Middle frontal gyrus (tissue), 1 donor: ENCODE measurements at regions not wholly inside any gene's neighbourhood (a gene's known extent, or its start where the extent isn't known, plus 50 kb on each side); places are given as distances from the start of the nearest gene placed in this dataset.

Source experiments
- DNase-seq: peaks from one replicate; pipeline ENCODE4 v3.0.0-alpha.2; 2015; ENCODE audit warnings: low spot score; ENCODE audit errors: extremely low spot score

- DNase-seq: no peak
Measured at GRCh38 chr20:20993372-20993771, 112.8 kb downstream of the LINC00237 start.

GRCh38 chr20:20992686-20993360 lies 113.3 kb downstream of the LINC00237 start:
- no peak for DNase-seq

- no peak for DNase-seq
Measured at GRCh38 chr20:20992277-20992676, 113.9 kb downstream of the LINC00237 start.

GRCh38 chr20:20989081-20989480 lies 117.1 kb downstream of the LINC00237 start:
- no peak for DNase-seq

GRCh38 chr20:20979934-20980333 lies 126.2 kb downstream of the LINC00237 start:
- no peak for DNase-seq

- DNase-seq: no peak
Measured at GRCh38 chr20:20977786-20978185, 128.4 kb downstream of the LINC00237 start.

- no peak for DNase-seq
Measured at GRCh38 chr20:20972490-20972889, 133.7 kb downstream of the LINC00237 start.

- no peak for DNase-seq
Measured at GRCh38 chr20:20971810-20972209, 134.3 kb downstream of the LINC00237 start.

GRCh38 chr20:20970841-20971240 lies 135.3 kb downstream of the LINC00237 start:
- no peak for DNase-seq

GRCh38 chr20:20969701-20970280 lies 136.4 kb downstream of the LINC00237 start:
- no peak for DNase-seq

GRCh38 chr20:20967564-20968184 lies 138.5 kb downstream of the LINC00237 start:
- DNase-seq: no peak

- no peak for DNase-seq
Measured at GRCh38 chr20:20966171-20966570, 140.0 kb downstream of the LINC00237 start.

GRCh38 chr20:20959031-20959755 lies 147.0 kb downstream of the LINC00237 start:
- DNase-seq: no peak

GRCh38 chr20:20956513-20956931 lies 149.6 kb downstream of the LINC00237 start:
- no peak for DNase-seq

- no peak for DNase-seq
Measured at GRCh38 chr20:20955892-20956291, 150.3 kb downstream of the LINC00237 start.

- no peak for DNase-seq
Measured at GRCh38 chr20:20953738-20954618, 152.2 kb downstream of the LINC00237 start.

- DNase-seq: no peak
Measured at GRCh38 chr20:20950620-20951019, 155.5 kb downstream of the LINC00237 start.

- DNase-seq: no peak
Measured at GRCh38 chr20:20946122-20946759, 159.9 kb downstream of the LINC00237 start.

GRCh38 chr20:20941468-20941889 lies 164.7 kb downstream of the LINC00237 start:
- DNase-seq: no peak

- DNase-seq: no peak
Measured at GRCh38 chr20:20939006-20939405, 167.2 kb downstream of the LINC00237 start.

- DNase-seq: no peak
Measured at GRCh38 chr20:20938599-20938998, 167.6 kb downstream of the LINC00237 start.
